ENCODE measurements at regions not wholly inside any gene's neighbourhood (a gene's known extent, or its start where the extent isn't known, plus 50 kb on each side); places are given as distances from the start of the nearest gene placed in this dataset.

DNA sequence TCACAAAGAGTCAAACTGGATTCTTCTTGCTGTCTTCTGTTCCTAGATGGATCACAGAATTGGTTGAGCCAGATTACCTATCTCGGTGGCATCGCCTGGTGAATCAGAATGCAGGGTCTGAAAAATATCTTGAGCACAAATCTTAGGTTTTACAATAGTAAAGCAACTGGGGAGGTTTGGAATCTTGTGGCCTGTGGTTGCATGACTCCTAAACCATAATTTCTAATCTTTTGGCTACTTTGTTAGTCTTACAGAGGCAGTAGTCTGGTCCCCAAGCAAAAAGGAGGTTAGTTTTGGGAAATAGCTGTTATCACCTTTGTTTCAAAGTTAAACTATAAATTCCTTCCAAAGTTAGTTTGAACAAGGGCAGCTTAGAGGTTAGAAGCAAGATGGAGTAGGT, 1488.5 kb upstream of the FLRT2 start:
- no peaks in the 10 kb centered on the region for H3K27me3 ChIP-seq (ENCODE audit: control insufficient read depth, insufficient read depth, low read length)
- TF ChIP-seq, protein P1, sequence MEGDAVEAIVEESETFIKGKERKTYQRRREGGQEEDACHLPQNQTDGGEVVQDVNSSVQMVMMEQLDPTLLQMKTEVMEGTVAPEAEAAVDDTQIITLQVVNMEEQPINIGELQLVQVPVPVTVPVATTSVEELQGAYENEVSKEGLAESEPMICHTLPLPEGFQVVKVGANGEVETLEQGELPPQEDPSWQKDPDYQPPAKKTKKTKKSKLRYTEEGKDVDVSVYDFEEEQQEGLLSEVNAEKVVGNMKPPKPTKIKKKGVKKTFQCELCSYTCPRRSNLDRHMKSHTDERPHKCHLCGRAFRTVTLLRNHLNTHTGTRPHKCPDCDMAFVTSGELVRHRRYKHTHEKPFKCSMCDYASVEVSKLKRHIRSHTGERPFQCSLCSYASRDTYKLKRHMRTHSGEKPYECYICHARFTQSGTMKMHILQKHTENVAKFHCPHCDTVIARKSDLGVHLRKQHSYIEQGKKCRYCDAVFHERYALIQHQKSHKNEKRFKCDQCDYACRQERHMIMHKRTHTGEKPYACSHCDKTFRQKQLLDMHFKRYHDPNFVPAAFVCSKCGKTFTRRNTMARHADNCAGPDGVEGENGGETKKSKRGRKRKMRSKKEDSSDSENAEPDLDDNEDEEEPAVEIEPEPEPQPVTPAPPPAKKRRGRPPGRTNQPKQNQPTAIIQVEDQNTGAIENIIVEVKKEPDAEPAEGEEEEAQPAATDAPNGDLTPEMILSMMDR (IDR thresholded peaks at IDR 0.05; ENCODE audit: insufficient read depth, low read length, poor library complexity, severe bottlenecking), result no peak
- no peak overlapping the region for H3K4me3 ChIP-seq (ENCODE audit: low read depth, low read length)
- no peak for DNase-seq (ENCODE audit: low read depth)
- no peaks in the 10 kb centered on the region for H3K36me3 ChIP-seq (ENCODE audit: control insufficient read depth, insufficient read depth, low read length)

DNA sequence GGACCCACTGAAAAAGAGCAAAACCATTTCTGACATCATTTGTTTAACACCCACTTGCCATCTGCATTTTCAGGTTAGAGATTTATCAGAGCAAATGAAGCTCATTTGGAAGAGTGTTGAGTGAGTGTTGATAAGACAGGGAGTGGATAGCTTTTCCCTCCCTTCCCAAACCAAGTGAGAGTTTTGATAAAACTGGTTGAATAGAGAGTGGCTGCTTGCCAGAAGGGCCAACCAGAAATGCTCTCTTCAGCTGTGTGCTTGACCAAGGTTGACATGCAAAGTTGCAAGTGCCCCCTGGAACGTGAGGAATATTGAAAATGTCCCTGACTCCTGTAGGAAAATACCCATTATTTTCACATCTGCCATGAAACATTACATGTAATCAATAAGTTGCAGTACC, 1487.0 kb upstream of the FLRT2 start:
- H3K4me3 ChIP-seq (ENCODE audit: low read depth, low read length), result no peak overlapping the region
- no peaks in the 10 kb centered on the region for H3K36me3 ChIP-seq (ENCODE audit: control insufficient read depth, insufficient read depth, low read length)
- no peak for DNase-seq (ENCODE audit: low read depth)
- TF ChIP-seq, protein P1 (IDR thresholded peaks at IDR 0.05; ENCODE audit: insufficient read depth, low read length, poor library complexity, severe bottlenecking), result no peak
- no peaks in the 10 kb centered on the region for H3K27me3 ChIP-seq (ENCODE audit: control insufficient read depth, insufficient read depth, low read length)

DNA sequence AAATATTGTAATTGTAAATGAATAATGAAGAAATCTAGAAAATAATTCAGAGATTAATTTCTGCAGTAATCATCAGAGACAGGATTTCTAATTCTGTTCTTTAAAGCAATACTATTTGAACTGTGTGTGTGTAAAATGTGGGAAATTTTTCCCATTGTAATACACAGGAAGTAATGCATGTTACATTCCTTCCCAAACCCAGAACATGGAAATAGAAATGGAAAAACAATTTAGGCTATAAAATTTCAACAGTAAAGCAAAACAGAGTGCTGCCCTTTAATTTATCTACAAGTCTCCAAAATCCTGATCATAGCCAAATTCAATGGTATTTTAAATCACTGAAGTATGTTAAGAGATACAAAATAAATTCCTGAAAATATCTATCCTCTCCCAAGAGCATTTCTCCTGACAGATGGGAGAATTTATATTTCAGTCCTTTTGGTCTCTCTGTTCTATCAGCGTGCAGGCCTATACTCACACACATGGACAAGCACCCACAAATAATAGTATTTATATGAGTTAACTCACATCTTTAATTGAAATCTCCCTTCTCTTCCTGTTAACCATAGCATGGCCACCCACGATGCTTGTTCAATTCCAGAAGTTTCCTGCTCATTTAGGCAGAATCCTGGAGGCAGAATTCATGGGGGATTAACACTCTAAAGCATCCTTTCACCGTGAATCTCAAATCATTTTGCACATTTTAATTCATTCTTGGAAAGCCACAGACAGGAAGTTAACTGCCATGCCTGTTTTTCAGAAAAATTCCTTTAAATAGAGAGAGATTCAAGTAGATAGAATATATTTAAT, 1465.4 kb upstream of the FLRT2 start:
- no peak for DNase-seq (ENCODE audit: low read depth)
- Histone ChIP-seq H3K36me3 (ENCODE audit: control insufficient read depth, insufficient read depth, low read length) (no peaks in the 10 kb centered on the region), H3K27me3 (ENCODE audit: control insufficient read depth, insufficient read depth, low read length) (no peaks in the 10 kb centered on the region), H3K4me3 (ENCODE audit: low read depth, low read length) (no peak overlapping the region)
- TF ChIP-seq, protein P1 (IDR thresholded peaks at IDR 0.05; ENCODE audit: insufficient read depth, low read length, poor library complexity, severe bottlenecking), result no peak

DNA sequence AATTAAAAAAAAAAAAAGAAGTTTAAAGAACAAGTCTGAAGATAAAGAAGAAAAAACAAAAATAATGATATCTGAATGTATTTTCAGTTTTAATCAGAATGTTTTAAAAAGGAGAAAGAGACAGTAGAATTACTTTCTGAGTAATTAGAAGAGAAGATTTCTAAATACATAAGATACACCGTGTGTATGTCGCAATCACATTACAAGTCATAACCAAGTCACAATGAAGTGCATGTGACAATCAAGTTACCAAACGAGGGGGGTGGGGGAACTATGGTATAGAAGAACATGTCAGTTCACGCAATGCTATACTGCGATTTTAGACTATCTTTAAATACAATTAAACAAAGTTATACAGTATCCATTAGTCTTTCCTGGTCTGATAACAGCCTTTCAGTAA, 1464.1 kb upstream of the FLRT2 start:
- Histone ChIP-seq H3K27me3 (ENCODE audit: control insufficient read depth, insufficient read depth, low read length) (no peaks in the 10 kb centered on the region), H3K36me3 (ENCODE audit: control insufficient read depth, insufficient read depth, low read length) (no peaks in the 10 kb centered on the region), H3K4me3 (ENCODE audit: low read depth, low read length) (no peak overlapping the region)
- no peak for DNase-seq (ENCODE audit: low read depth)
- TF ChIP-seq, protein P1 (IDR thresholded peaks at IDR 0.05; ENCODE audit: insufficient read depth, low read length, poor library complexity, severe bottlenecking), result no peak

DNA sequence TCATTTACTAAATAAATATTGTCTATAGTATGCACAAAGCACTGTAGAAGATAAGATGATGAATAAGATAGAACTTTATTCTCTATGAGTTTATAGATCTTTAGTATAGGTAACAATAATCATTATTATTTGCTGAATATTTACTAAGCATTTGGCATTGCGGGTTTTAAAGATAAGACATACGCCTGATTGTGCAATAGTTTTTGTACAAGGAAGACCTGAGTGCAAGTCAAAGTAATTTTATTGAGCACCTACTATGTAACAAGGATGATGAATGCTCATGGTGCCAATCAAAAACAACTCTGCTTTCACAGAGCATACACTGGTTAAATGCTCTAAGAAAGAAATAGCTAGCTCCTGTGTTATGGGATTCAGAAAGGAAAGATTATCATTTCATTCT, 1461.7 kb upstream of the FLRT2 start:
- H3K27me3 ChIP-seq (ENCODE audit: control insufficient read depth, insufficient read depth, low read length), result no peaks in the 10 kb centered on the region
- no peaks in the 10 kb centered on the region for H3K36me3 ChIP-seq (ENCODE audit: control insufficient read depth, insufficient read depth, low read length)
- H3K4me3 ChIP-seq (ENCODE audit: low read depth, low read length), result no peak overlapping the region
- no peak for DNase-seq (ENCODE audit: low read depth)
- TF ChIP-seq, protein P1 (IDR thresholded peaks at IDR 0.05; ENCODE audit: insufficient read depth, low read length, poor library complexity, severe bottlenecking), result no peak

DNA sequence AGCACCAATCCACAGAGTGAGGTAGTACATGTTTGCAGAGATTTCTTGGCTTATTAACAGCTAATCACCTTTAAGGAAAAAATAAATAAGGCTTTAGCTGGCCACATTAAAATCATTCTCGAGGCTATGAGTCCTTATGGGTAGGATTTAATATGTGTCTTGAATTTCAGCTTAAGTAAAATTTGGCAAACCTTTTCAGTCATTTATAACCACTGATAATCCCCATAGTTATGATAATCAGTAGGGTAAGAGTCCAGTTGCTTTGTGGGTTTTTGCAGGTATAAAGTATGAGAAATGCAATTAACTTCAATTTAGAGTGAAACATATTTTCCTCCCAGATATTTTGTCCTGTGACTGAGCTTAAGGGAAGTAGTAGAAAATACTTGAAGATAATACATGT, 1458.9 kb upstream of the FLRT2 start:
- no peak for DNase-seq (ENCODE audit: low read depth)
- no peaks in the 10 kb centered on the region for H3K36me3 ChIP-seq (ENCODE audit: control insufficient read depth, insufficient read depth, low read length)
- TF ChIP-seq, protein P1 (IDR thresholded peaks at IDR 0.05; ENCODE audit: insufficient read depth, low read length, poor library complexity, severe bottlenecking), result no peak
- no peak overlapping the region for H3K4me3 ChIP-seq (ENCODE audit: low read depth, low read length)
- H3K27me3 ChIP-seq (ENCODE audit: control insufficient read depth, insufficient read depth, low read length), result no peaks in the 10 kb centered on the region

Measured in kidney epithelial cell (primary cell).